Upper lobe of left lung (tissue), 6 donors: ENCODE measurements at regions not wholly inside any gene's neighbourhood (a gene's known extent, or its start where the extent isn't known, plus 50 kb on each side); places are given as distances from the start of the nearest gene placed in this dataset.

ENCODE experiments used
- ATAC-seq, 2 donors: fragments of 200-7000 bp; cut with Tn5 transposase; one replicate each; pipeline ENCODE4 v1.9.1; 2022; ENCODE audit warnings: mild to moderate bottlenecking in 2 of 2, moderate library complexity in 2 of 2; ENCODE audit not compliant: low FRiP score in 2 of 2
- DNase-seq, 2 donors: peaks; one replicate each; pipeline ENCODE4 v3.0.0-alpha.2; 2019 to 2020
- H3K27ac ChIP-seq, 4 donors: fragments of 200-600 bp; sonication (generic); one replicate each; pipeline ENCODE4 v1.5.1; 2016 to 2019
- H3K27me3 ChIP-seq, 4 donors: fragments of 200-600 bp; sonication (generic); one replicate each; pipeline ENCODE4 v1.5.1; 2017 to 2019
- H3K36me3 ChIP-seq, 4 donors: fragments of 200-600 bp; sonication (generic); one replicate each; pipeline ENCODE4 v1.5.1; 2016 to 2019
- H3K4me1 ChIP-seq, 4 donors: fragments of 200-600 bp; sonication (generic); one replicate each; pipeline ENCODE4 v1.5.1; 2018 to 2019
- H3K4me3 ChIP-seq, 4 donors: fragments of 200-600 bp; sonication (generic); one replicate each; pipeline ENCODE4 v1.5.1; 2017 to 2019; ENCODE audit warnings: mild to moderate bottlenecking in 2 of 4, moderate library complexity in 1 of 4
- H3K9me3 ChIP-seq, 4 donors: fragments of 200-600 bp; sonication (generic); one replicate each; pipeline ENCODE4 v1.5.1; 2018 to 2019
- CTCF ChIP-seq, 6 experiments: fragments of 450-650 bp in 4 of 6; fragments of 200-600 bp in 2 of 6; sonication (generic) in 2 of 6; IDR thresholded peaks; one replicate each; pipeline ENCODE4 v1.5.1; 2016 to 2019; ENCODE audit warnings: antibody characterized with exemption in 6 of 6
- EP300 ChIP-seq, 4 donors: sonication (generic); formaldehyde crosslinking; IDR thresholded peaks; one replicate each; pipeline ENCODE4 v1.5.1; 2017; ENCODE audit warnings: antibody characterized with exemption in 4 of 4, control low read depth in 2 of 4
- POLR2A ChIP-seq, 4 donors: fragments of 450-650 bp; IDR thresholded peaks; one replicate each; pipeline ENCODE4 v1.5.1; 2016 to 2017; ENCODE audit warnings: antibody characterized with exemption in 4 of 4, mild to moderate bottlenecking in 2 of 4
- POLR2AphosphoS5 ChIP-seq, 2 donors: sonication (generic); formaldehyde crosslinking; IDR thresholded peaks; one replicate each; pipeline ENCODE4 v1.5.1; 2017; ENCODE audit warnings: antibody characterized with exemption in 2 of 2
- WGBS, 2 donors: methylation state at CpG; one replicate each; pipeline ENCODE4 v1.1.5; 2017 to 2018; 5-methylcytosine and 5-hydroxymethylcytosine counted together
- donor health status: DM: no; HTN: no; CAD: no; lungs with moderate emphysema.
- donor health status: DM: no; HTN: yes; CAD: no; lungs with severe emphysema.

GRCh38 chr10:121089434-121089833 is 238.3 kb downstream of the WDR11 start:
- ATAC-seq: no peak
- TF ChIP-seq EP300 (IDR thresholded peaks at IDR 0.05) (no peak), POLR2AphosphoS5 (IDR thresholded peaks at IDR 0.05) (no peak), CTCF (IDR thresholded peaks at IDR 0.05) (no peak), POLR2A (IDR thresholded peaks at IDR 0.05) (no peak)
- no peak overlapping the region for H3K4me3 ChIP-seq
- no peaks in the 10 kb centered on the region for H3K9me3 ChIP-seq
- 78 to 83% methylated on average over 2 to 3 of the region's 3 CpGs for WGBS, 2 donors
- H3K4me1 ChIP-seq: peaks cover 0 to 28% (median 3%) of the 10 kb centered on the region in 4 donors
- no peaks in the 10 kb centered on the region for H3K27me3 ChIP-seq
- no peaks in the 10 kb centered on the region for H3K36me3 ChIP-seq
- DNase-seq: no peak
- no peak overlapping the region for H3K27ac ChIP-seq

- H3K27ac ChIP-seq: peak overlapping the region in 3 of 4 donors; percentile 43 to 67 (median 48)
- H3K27me3 ChIP-seq: no peaks in the 10 kb centered on the region
- no peaks in the 10 kb centered on the region for H3K36me3 ChIP-seq
- H3K4me3 ChIP-seq: no peak overlapping the region
- WGBS, 2 donors: 59 to 66% methylated on average over 5 of the region's 5 CpGs
- H3K4me1 ChIP-seq: peaks cover 0 to 27% (median 3%) of the 10 kb centered on the region in 4 donors
- TF ChIP-seq POLR2AphosphoS5 (IDR thresholded peaks at IDR 0.05) (no peak), EP300 (IDR thresholded peaks at IDR 0.05) (no peak), POLR2A (IDR thresholded peaks at IDR 0.05) (no peak), CTCF (IDR thresholded peaks at IDR 0.05) (no peak)
- no peaks in the 10 kb centered on the region for H3K9me3 ChIP-seq
- DNase-seq (no peak), ATAC-seq (no peak)
These were observed 241.0 kb downstream of the WDR11 start for GRCh38 chr10:121091961-121092719.

- ATAC-seq (no peak), DNase-seq (no peak)
- 66 to 73% methylated on average over 1 of the region's 1 CpG for WGBS, 2 donors
These were observed 241.5 kb downstream of the WDR11 start for GRCh38 chr10:121092720-121093095.

GRCh38 chr10:121096617-121097431 is 245.7 kb downstream of the WDR11 start:
- peak; percentile 41 to 50 for TF ChIP-seq POLR2AphosphoS5 (IDR thresholded peaks at IDR 0.05)
- TF ChIP-seq CTCF (IDR thresholded peaks at IDR 0.05): no peak
- TF ChIP-seq POLR2A (IDR thresholded peaks at IDR 0.05): no peak
- TF ChIP-seq EP300 (IDR thresholded peaks at IDR 0.05): no peak
- Histone ChIP-seq H3K27ac (peak overlapping the region; percentile 45 to 69 (median 59)), H3K9me3 (no peaks in the 10 kb centered on the region), H3K27me3 (no peaks in the 10 kb centered on the region), H3K4me3 (no peak overlapping the region), H3K36me3 (no peaks in the 10 kb centered on the region), H3K4me1 (peaks cover 0 to 29% (median 0%) of the 10 kb centered on the region in 4 donors)
- 68 to 82% methylated on average over 8 of the region's 8 CpGs for WGBS, 2 donors
- DNase-seq (peak in 1 of 2 donors; percentile 43), ATAC-seq (peak; percentile 37 to 79)

More at GRCh38 chr10:121092720-121093095, 241.5 kb downstream of the WDR11 start:
- no peaks in the 10 kb centered on the region for H3K27me3 ChIP-seq
- TF ChIP-seq POLR2A (IDR thresholded peaks at IDR 0.05) (no peak), CTCF (IDR thresholded peaks at IDR 0.05) (no peak), POLR2AphosphoS5 (IDR thresholded peaks at IDR 0.05) (no peak), EP300 (IDR thresholded peaks at IDR 0.05) (no peak)
- H3K9me3 ChIP-seq: no peaks in the 10 kb centered on the region
- peaks cover 0 to 31% (median 3%) of the 10 kb centered on the region in 4 donors for H3K4me1 ChIP-seq
- no peak overlapping the region for H3K4me3 ChIP-seq
- H3K27ac ChIP-seq: peak overlapping the region in 3 of 4 donors; percentile 25 to 67 (median 48)
- H3K36me3 ChIP-seq: no peaks in the 10 kb centered on the region
